ENCODE measurements at regions not wholly inside any gene's neighbourhood (a gene's known extent, or its start where the extent isn't known, plus 50 kb on each side); places are given as distances from the start of the nearest gene placed in this dataset.

DNA sequence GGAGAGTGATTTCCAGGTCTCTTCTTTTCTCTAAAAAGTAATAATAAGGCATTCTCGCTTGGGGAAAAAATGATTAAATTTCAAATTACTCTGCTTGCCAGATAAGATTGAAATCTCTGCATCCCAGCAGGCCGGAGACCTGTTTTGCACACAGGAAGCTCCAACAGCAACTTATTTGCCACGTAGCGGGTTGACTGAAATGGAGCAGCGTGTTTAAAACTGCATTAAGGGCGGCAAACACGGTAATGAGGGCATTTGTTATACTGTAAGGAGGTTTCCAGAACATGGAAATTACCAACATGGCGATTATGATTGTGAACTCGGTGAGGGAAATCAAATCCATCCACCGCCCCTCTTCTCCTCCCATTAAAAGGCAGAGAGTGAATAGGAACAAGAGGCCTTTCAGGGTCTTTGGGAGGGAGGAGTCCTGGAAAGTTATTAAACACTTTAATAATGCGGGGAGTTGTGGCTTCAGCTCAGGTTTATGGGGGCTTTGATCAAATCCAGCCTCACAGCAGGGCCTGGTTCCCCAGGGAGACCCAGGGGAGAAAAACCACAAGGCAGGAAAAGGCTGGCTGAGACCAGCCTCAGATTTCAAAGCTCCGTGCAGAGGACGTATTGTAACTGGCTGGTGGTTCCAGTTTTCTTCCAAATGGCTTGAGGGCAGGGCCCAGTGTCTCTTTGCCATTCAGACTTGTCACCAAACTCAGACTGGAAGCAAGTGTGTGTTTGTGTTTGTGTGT is 242.3 kb downstream of the TLE3 start:
- TF ChIP-seq FOXA1 (IDR thresholded peaks at IDR 0.05) (no peak), ZNF384 (IDR thresholded peaks at IDR 0.05) (no peak), SP1 (IDR thresholded peaks at IDR 0.05) (no peak), HDGF (IDR thresholded peaks at IDR 0.05; ENCODE audit: borderline replicate concordance) (no peak), TARDBP (IDR thresholded peaks at IDR 0.05) (no peak), FOXK2 (IDR thresholded peaks at IDR 0.05) (no peak), ELF4 (IDR thresholded peaks at IDR 0.05) (no peak), BHLHE40 (IDR thresholded peaks at IDR 0.05; ENCODE audit: borderline replicate concordance) (no peak), NFRKB (IDR thresholded peaks at IDR 0.05) (no peak)
- TF ChIP-seq, protein P1, sequence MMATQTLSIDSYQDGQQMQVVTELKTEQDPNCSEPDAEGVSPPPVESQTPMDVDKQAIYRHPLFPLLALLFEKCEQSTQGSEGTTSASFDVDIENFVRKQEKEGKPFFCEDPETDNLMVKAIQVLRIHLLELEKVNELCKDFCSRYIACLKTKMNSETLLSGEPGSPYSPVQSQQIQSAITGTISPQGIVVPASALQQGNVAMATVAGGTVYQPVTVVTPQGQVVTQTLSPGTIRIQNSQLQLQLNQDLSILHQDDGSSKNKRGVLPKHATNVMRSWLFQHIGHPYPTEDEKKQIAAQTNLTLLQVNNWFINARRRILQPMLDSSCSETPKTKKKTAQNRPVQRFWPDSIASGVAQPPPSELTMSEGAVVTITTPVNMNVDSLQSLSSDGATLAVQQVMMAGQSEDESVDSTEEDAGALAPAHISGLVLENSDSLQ (IDR thresholded peaks at IDR 0.05) = no peak

Measured in HEK293T (cell line).